Nucleus accumbens (tissue), 56 donors: ENCODE measurements at regions not wholly inside any gene's neighbourhood (a gene's known extent, or its start where the extent isn't known, plus 50 kb on each side); places are given as distances from the start of the nearest gene placed in this dataset.
"Not testable (repeated sequence)": the region's sequence is repeated elsewhere in the genome, so short reads cannot be mapped to it uniquely, and the experiment has no call there.

Experiments
- DNase-seq, 56 donors: peaks; one replicate each; lab custom pipeline; 2025; lab: John Stamatoyannopoulos, UW

- no peak for DNase-seq
Observed at GRCh38 chr2:241999184-241999583, 129.7 kb downstream of the RTP5 start.

- DNase-seq: no peak
Observed at GRCh38 chr2:242001853-242002252, 132.3 kb downstream of the RTP5 start.

GRCh38 chr2:242002944-242003343 lies 133.4 kb downstream of the RTP5 start:
- no peak for DNase-seq

- no peak for DNase-seq
Observed at GRCh38 chr2:242004223-242004901, 134.8 kb downstream of the RTP5 start.

GRCh38 chr2:242004902-242005230 lies 135.3 kb downstream of the RTP5 start:
- no peak for DNase-seq

GRCh38 chr2:242006091-242006634 lies 136.6 kb downstream of the RTP5 start:
- not testable (repeated sequence) for DNase-seq

GRCh38 chr2:242008908-242009307 lies 139.4 kb downstream of the RTP5 start:
- DNase-seq: not testable (repeated sequence)

- not testable (repeated sequence) for DNase-seq
Observed at GRCh38 chr2:242009846-242010245, 140.3 kb downstream of the RTP5 start.

GRCh38 chr2:242010252-242011166 lies 141.0 kb downstream of the RTP5 start:
- DNase-seq: not testable (repeated sequence)

- DNase-seq: no peak
Observed at GRCh38 chr2:242011167-242011513, 141.6 kb downstream of the RTP5 start.

GRCh38 chr2:242011516-242011915 lies 142.0 kb downstream of the RTP5 start:
- DNase-seq: no peak

GRCh38 chr2:242011991-242012764 lies 142.6 kb downstream of the RTP5 start:
- DNase-seq: no peak

GRCh38 chr2:242012956-242013764 lies 143.6 kb downstream of the RTP5 start:
- DNase-seq: no peak

- no peak for DNase-seq
Observed at GRCh38 chr2:242013771-242014170, 144.2 kb downstream of the RTP5 start.

GRCh38 chr2:242015108-242016065 lies 145.9 kb downstream of the RTP5 start:
- no peak for DNase-seq

GRCh38 chr2:242017086-242017485 lies 147.6 kb downstream of the RTP5 start:
- no peak for DNase-seq

- DNase-seq: not testable (repeated sequence)
Observed at GRCh38 chr2:242018416-242018815, 148.9 kb downstream of the RTP5 start.

- DNase-seq: no peak
Observed at GRCh38 chr2:242019344-242019743, 149.8 kb downstream of the RTP5 start.
